ENCODE measurements at regions not wholly inside any gene's neighbourhood (a gene's known extent, or its start where the extent isn't known, plus 50 kb on each side); places are given as distances from the start of the nearest gene placed in this dataset.
"Not testable (repeated sequence)": the region's sequence is repeated elsewhere in the genome, so short reads cannot be mapped to it uniquely, and the experiment has no call there.

- intact Hi-C loops (cut with micrococcal nuclease): no loop called here
- CTCF ChIA-PET: no interaction called here
These were observed 558.9 kb upstream of the MBL2 start for GRCh38 chr10:53331460-53331859.

GRCh38 chr10:53326401-53327305 is 554.1 kb upstream of the MBL2 start:
- POLR2A ChIA-PET; ATAC-seq (ENCODE audit: low read depth); H3K4me1 Mint-ChIP-seq; DNase-seq; H3K27me3 Mint-ChIP-seq; H3K9me3 Mint-ChIP-seq; H3K36me3 Mint-ChIP-seq (ENCODE audit: low read depth); H3K4me3 Mint-ChIP-seq; H3K27ac Mint-ChIP-seq; intact Hi-C loops (cut with micrococcal nuclease); CTCF ChIA-PET: not testable (repeated sequence)

More at GRCh38 chr10:53331460-53331859, 558.9 kb upstream of the MBL2 start:
- no peak for DNase-seq
- no peaks in the 10 kb centered on the region for H3K36me3 Mint-ChIP-seq (ENCODE audit: low read depth)
- no peak overlapping the region for H3K4me3 Mint-ChIP-seq
- H3K9me3 Mint-ChIP-seq: peaks cover 14% of the 10 kb centered on the region
- no peak for ATAC-seq (ENCODE audit: low read depth)
- H3K4me1 Mint-ChIP-seq: no peaks in the 10 kb centered on the region
- POLR2A ChIA-PET: no interaction called here
- TF ChIP-seq CTCF (IDR thresholded peaks at IDR 0.05): no peak
- H3K27ac Mint-ChIP-seq: no peak overlapping the region
- H3K27me3 Mint-ChIP-seq: no peaks in the 10 kb centered on the region

- intact Hi-C loops (cut with micrococcal nuclease): no loop called here
- ATAC-seq (ENCODE audit: low read depth) (no peak), DNase-seq (no peak)
- no peaks in the 10 kb centered on the region for H3K36me3 Mint-ChIP-seq (ENCODE audit: low read depth)
- CTCF ChIA-PET: no interaction called here
- H3K4me3 Mint-ChIP-seq: no peak overlapping the region
- no peaks in the 10 kb centered on the region for H3K4me1 Mint-ChIP-seq
- no peak for TF ChIP-seq CTCF (IDR thresholded peaks at IDR 0.05)
- no peaks in the 10 kb centered on the region for H3K27me3 Mint-ChIP-seq
- POLR2A ChIA-PET: no interaction called here
- H3K27ac Mint-ChIP-seq: no peak overlapping the region
- H3K9me3 Mint-ChIP-seq: peaks cover 2% of the 10 kb centered on the region
These were observed 552.5 kb upstream of the MBL2 start for GRCh38 chr10:53325066-53325465.

GRCh38 chr10:53315709-53316108 is 543.1 kb upstream of the MBL2 start:
- H3K27ac Mint-ChIP-seq: no peak overlapping the region
- CTCF ChIA-PET: no interaction called here
- no peaks in the 10 kb centered on the region for H3K36me3 Mint-ChIP-seq (ENCODE audit: low read depth)
- intact Hi-C loops (cut with micrococcal nuclease): no loop called here
- no peaks in the 10 kb centered on the region for H3K27me3 Mint-ChIP-seq
- ATAC-seq (ENCODE audit: low read depth) (no peak), DNase-seq (no peak)
- no peak for TF ChIP-seq CTCF (IDR thresholded peaks at IDR 0.05)
- H3K9me3 Mint-ChIP-seq: peaks cover 2% of the 10 kb centered on the region
- POLR2A ChIA-PET: no interaction called here
- no peak overlapping the region for H3K4me3 Mint-ChIP-seq
- no peaks in the 10 kb centered on the region for H3K4me1 Mint-ChIP-seq

- ATAC-seq (ENCODE audit: low read depth): no peak
- no peaks in the 10 kb centered on the region for H3K4me1 Mint-ChIP-seq
These were observed 542.3 kb upstream of the MBL2 start for GRCh38 chr10:53314876-53315275.

More at GRCh38 chr10:53314876-53315275, 542.3 kb upstream of the MBL2 start:
- no peaks in the 10 kb centered on the region for H3K36me3 Mint-ChIP-seq (ENCODE audit: low read depth)
- no peak for DNase-seq
- no peak overlapping the region for H3K4me3 Mint-ChIP-seq
- CTCF ChIA-PET: no interaction called here
- no peaks in the 10 kb centered on the region for H3K27me3 Mint-ChIP-seq
- TF ChIP-seq CTCF (IDR thresholded peaks at IDR 0.05): no peak
- peaks cover 2% of the 10 kb centered on the region for H3K9me3 Mint-ChIP-seq
- intact Hi-C loops (cut with micrococcal nuclease): no loop called here
- POLR2A ChIA-PET: no interaction called here
- H3K27ac Mint-ChIP-seq: no peak overlapping the region

All from activated B cell treated with CpG ODN at 0.5 μM for 24 hours (primary cell).